Fibroblast of the aortic adventitia (primary cell): ENCODE measurements at regions not wholly inside any gene's neighbourhood (a gene's known extent, or its start where the extent isn't known, plus 50 kb on each side); places are given as distances from the start of the nearest gene placed in this dataset.

Experiments used
- DNase-seq: peaks from one replicate; pipeline ENCODE4 v3.0.0-alpha.2; 2010; ENCODE audit warnings: low read depth
- H3K4me3 ChIP-seq: 2 replicates; pipeline ENCODE4 v1.5.1; 2011; ENCODE audit warnings: low read depth, mild to moderate bottlenecking, control low read depth, low read length, moderate library complexity
- TF ChIP-seq, protein P1 (sequence below): IDR thresholded peaks from 2 replicates; pipeline ENCODE4 v1.5.1; 2011; ENCODE audit warnings: mild to moderate bottlenecking, low read length, control low read depth, inconsistent platforms; ENCODE audit not compliant: insufficient read depth

DNA sequence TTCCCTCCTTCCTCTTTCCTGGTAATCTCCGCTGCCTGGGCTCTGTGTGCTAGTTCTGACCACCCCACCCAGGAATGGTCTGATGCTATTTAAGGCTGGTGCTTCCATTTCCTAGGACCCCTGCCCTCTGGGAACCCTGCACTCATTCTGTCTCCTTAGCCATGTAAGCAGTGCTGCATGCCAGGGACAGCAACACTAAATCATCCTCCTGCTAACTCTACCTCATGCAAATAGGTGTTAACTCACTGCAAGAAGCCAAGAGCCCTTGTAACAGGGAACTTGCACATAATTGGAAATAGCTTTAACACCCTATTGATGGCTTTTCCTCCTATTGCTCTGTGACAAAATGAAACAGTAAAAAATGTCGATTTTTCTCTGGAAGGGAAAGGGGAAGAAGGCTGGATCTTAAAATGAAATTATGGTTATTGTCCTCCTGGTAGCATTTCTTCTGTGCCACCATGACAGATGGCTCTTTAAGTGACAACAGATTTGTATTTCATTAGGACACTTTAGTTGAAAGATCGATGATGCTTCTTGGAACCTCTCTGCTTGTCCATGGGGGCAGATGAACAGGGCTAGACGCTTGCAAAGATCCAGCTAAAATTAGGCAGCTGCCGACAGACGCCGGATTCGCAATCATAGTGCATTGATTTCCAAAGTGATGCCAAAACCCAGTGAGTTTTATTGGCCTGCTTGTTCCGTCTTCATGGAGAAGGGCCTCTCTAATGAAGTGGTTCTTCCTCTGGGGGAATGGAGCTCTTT is 551.7 kb downstream of the MATN1 start:
- TF ChIP-seq, protein P1, sequence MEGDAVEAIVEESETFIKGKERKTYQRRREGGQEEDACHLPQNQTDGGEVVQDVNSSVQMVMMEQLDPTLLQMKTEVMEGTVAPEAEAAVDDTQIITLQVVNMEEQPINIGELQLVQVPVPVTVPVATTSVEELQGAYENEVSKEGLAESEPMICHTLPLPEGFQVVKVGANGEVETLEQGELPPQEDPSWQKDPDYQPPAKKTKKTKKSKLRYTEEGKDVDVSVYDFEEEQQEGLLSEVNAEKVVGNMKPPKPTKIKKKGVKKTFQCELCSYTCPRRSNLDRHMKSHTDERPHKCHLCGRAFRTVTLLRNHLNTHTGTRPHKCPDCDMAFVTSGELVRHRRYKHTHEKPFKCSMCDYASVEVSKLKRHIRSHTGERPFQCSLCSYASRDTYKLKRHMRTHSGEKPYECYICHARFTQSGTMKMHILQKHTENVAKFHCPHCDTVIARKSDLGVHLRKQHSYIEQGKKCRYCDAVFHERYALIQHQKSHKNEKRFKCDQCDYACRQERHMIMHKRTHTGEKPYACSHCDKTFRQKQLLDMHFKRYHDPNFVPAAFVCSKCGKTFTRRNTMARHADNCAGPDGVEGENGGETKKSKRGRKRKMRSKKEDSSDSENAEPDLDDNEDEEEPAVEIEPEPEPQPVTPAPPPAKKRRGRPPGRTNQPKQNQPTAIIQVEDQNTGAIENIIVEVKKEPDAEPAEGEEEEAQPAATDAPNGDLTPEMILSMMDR = no peak
- H3K4me3 ChIP-seq = no peak overlapping the region
- no peak for DNase-seq

DNA sequence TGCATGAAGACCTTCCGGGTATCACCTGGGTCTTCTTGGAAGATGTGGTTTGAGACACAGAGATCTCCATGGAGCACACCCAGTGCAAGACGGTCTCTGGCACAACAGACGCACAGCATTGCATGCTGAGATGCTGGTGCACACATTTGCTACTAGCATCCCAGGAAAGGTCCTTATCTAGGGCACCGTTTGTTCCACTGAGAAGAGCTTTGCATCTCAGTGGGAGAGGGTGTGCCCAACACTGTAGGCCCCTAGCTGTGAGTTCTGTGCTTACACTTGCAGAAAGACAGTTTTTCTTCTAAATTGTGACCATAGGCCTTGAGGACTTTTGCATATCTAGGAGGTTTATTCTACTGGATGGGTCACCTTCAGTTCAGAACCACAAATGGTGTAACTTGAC is 554.1 kb downstream of the MATN1 start:
- no peak for DNase-seq
- TF ChIP-seq, protein P1 = no peak
- no peak overlapping the region for H3K4me3 ChIP-seq

DNA sequence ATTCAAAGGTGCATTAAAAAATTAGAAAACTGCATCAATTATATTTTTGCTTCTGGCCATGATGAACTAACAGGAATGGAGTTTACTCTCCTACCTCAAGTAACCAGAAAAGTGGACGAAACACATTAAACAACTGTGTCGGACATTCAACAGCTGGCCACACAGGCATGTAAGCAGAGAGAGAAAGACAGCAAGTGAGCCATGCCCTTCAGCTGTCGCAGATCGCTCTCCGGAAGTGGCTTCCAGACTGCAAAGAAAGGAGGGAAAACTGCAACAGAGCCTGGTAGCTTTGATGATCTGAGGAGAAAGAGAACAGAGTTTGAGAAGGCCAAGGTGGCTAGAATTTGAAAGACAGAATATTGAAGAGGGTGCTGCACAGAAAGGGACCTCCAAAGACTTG is 557.2 kb downstream of the MATN1 start:
- DNase-seq = no peak
- H3K4me3 ChIP-seq = no peak overlapping the region
- TF ChIP-seq, protein P1 = no peak

DNA sequence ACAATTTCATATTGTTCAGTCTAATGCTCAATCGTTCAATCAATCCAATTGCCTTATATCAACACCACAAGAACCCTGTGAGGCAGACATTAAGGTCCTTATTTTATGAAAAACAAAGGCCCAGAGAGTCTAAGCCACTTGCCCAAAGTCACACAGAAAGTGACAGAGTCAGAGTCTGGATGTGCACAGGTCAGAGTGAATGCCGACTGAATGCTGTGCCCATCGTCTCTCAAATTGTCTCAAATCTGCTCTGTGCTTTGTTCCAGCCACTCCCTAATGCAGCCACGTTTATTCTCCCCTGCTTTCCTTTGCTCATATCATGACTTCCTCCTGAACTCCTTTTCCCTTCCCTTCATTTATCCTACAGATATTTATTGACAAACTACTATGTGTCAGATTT is 558.3 kb downstream of the MATN1 start:
- no peak overlapping the region for H3K4me3 ChIP-seq
- DNase-seq = no peak
- TF ChIP-seq, protein P1 = no peak

DNA sequence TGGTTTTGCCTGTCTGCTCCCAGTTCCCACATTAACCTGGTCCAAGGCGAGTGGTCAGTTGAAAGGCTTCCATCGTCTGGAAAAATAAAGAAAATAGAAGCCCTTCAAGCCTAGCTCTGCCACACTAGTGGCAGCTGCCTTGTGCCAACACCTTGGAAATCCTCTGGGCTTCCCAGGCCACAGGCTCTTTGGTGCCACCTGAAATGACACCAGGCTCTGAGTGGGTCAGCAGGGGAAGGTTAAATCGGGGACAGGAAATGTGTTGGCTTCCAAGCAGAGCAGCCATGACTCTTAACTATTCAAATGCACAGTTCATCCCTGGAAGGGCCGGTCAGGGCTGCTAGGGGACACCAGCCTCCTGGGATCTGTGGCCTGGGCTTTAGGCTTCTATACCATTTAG is 558.7 kb downstream of the MATN1 start:
- TF ChIP-seq, protein P1 = no peak
- no peak for DNase-seq
- H3K4me3 ChIP-seq = no peak overlapping the region

DNA sequence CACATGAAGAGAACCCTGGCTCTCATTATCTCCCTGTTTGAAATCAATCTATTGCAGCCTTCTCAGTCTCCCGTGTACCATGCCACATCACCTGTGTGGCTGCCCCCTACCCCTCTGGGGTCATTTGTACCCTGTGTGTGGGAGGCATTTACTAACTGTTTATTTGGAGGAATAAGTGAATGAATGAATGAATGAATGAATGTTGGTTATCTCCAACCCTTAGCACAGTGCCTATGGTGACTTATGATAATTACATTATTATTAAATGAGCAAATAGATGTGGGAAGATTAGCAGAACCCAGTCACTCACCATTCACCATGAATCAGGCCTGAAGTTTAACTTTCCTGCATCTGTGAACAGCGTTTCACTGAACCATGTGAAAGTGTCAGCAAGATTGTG is 560.8 kb downstream of the MATN1 start:
- H3K4me3 ChIP-seq = no peak overlapping the region
- no peak for DNase-seq

More for the DNA sequence above, 560.8 kb downstream of the MATN1 start:
- TF ChIP-seq, protein P1 = no peak
